ENCODE measurements at regions not wholly inside any gene's neighbourhood (a gene's known extent, or its start where the extent isn't known, plus 50 kb on each side); places are given as distances from the start of the nearest gene placed in this dataset.

- H3F3A ChIP-seq (ENCODE audit: insufficient read depth, low read length) = no peaks in the 10 kb centered on the region
- no peak overlapping the region for H3K4me3 ChIP-seq (ENCODE audit: low read depth, low read length, poor library complexity, severe bottlenecking)
- TF ChIP-seq EZH2 (IDR thresholded peaks at IDR 0.05; ENCODE audit: borderline replicate concordance, low read length) (no peak), CTCF (IDR thresholded peaks at IDR 0.05; ENCODE audit: low read length) (no peak)
- H3K9me3 ChIP-seq (ENCODE audit: low read length) = no peaks in the 10 kb centered on the region
- H3K27ac ChIP-seq (ENCODE audit: low read depth, low read length, poor library complexity, severe bottlenecking) = no peak overlapping the region
- H4K20me1 ChIP-seq (ENCODE audit: insufficient read depth, low read length) = no peaks in the 10 kb centered on the region
- no peaks in the 10 kb centered on the region for H3K36me3 ChIP-seq (ENCODE audit: insufficient read depth, low read length)
- H3K9me2 ChIP-seq (ENCODE audit: low read depth, low read length) = no peaks in the 10 kb centered on the region
- H3K9ac ChIP-seq (ENCODE audit: low read length) = no peak overlapping the region
- no peak overlapping the region for H3K4me2 ChIP-seq (ENCODE audit: low read length)
- H3K79me2 ChIP-seq (ENCODE audit: insufficient read depth, low read length) = no peaks in the 10 kb centered on the region
- H3K4me1 ChIP-seq (ENCODE audit: insufficient read depth, low read length, severe bottlenecking) = no peaks in the 10 kb centered on the region
- H2AFZ ChIP-seq (ENCODE audit: low read length) = no peak overlapping the region
- no peaks in the 10 kb centered on the region; the same call in 1 of the 2 replicates for H3K27me3 ChIP-seq (ENCODE audit: insufficient read depth, low read length)
These were observed 243.7 kb downstream of the NDUFA10 start for GRCh38 chr2:239781454-239781853.

- Histone ChIP-seq H3K36me3 (ENCODE audit: insufficient read depth, low read length) (no peaks in the 10 kb centered on the region), H3F3A (ENCODE audit: insufficient read depth, low read length) (no peaks in the 10 kb centered on the region), H2AFZ (ENCODE audit: low read length) (no peak overlapping the region), H3K9me3 (ENCODE audit: low read length) (no peaks in the 10 kb centered on the region), H3K9me2 (ENCODE audit: low read depth, low read length) (no peaks in the 10 kb centered on the region), H3K79me2 (ENCODE audit: insufficient read depth, low read length) (no peaks in the 10 kb centered on the region), H3K4me2 (ENCODE audit: low read length) (no peak overlapping the region), H3K27ac (ENCODE audit: low read depth, low read length, poor library complexity, severe bottlenecking) (no peak overlapping the region), H3K4me3 (ENCODE audit: low read depth, low read length, poor library complexity, severe bottlenecking) (no peak overlapping the region), H3K27me3 (ENCODE audit: insufficient read depth, low read length) (peaks cover 3% of the 10 kb centered on the region; the same call in 1 of the 2 replicates), H3K9ac (ENCODE audit: low read length) (no peak overlapping the region), H4K20me1 (ENCODE audit: insufficient read depth, low read length) (no peaks in the 10 kb centered on the region), H3K4me1 (ENCODE audit: insufficient read depth, low read length, severe bottlenecking) (no peaks in the 10 kb centered on the region)
- TF ChIP-seq EZH2 (IDR thresholded peaks at IDR 0.05; ENCODE audit: borderline replicate concordance, low read length) (no peak), CTCF (IDR thresholded peaks at IDR 0.05; ENCODE audit: low read length) (no peak)
These were observed 244.7 kb downstream of the NDUFA10 start for GRCh38 chr2:239780236-239780994.

GRCh38 chr2:239779584-239779983 lies 245.6 kb downstream of the NDUFA10 start:
- Histone ChIP-seq H3K9ac (ENCODE audit: low read length) (no peak overlapping the region), H2AFZ (ENCODE audit: low read length) (no peak overlapping the region), H4K20me1 (ENCODE audit: insufficient read depth, low read length) (no peaks in the 10 kb centered on the region), H3K27me3 (ENCODE audit: insufficient read depth, low read length) (peaks cover 4% of the 10 kb centered on the region; the same call in 1 of the 2 replicates), H3K4me3 (ENCODE audit: low read depth, low read length, poor library complexity, severe bottlenecking) (no peak overlapping the region), H3K27ac (ENCODE audit: low read depth, low read length, poor library complexity, severe bottlenecking) (no peak overlapping the region), H3K4me1 (ENCODE audit: insufficient read depth, low read length, severe bottlenecking) (no peaks in the 10 kb centered on the region), H3K9me2 (ENCODE audit: low read depth, low read length) (no peaks in the 10 kb centered on the region), H3K9me3 (ENCODE audit: low read length) (no peaks in the 10 kb centered on the region), H3F3A (ENCODE audit: insufficient read depth, low read length) (no peaks in the 10 kb centered on the region), H3K4me2 (ENCODE audit: low read length) (no peak overlapping the region), H3K36me3 (ENCODE audit: insufficient read depth, low read length) (no peaks in the 10 kb centered on the region), H3K79me2 (ENCODE audit: insufficient read depth, low read length) (no peaks in the 10 kb centered on the region)
- TF ChIP-seq CTCF (IDR thresholded peaks at IDR 0.05; ENCODE audit: low read length) (no peak), EZH2 (IDR thresholded peaks at IDR 0.05; ENCODE audit: borderline replicate concordance, low read length) (no peak)

All from OCI-LY1 (cell line).